GM19467 (cell line): ENCODE measurements at regions not wholly inside any gene's neighbourhood (a gene's known extent, or its start where the extent isn't known, plus 50 kb on each side); places are given as distances from the start of the nearest gene placed in this dataset.
"Not testable (repeated sequence)": the region's sequence is repeated elsewhere in the genome, so short reads cannot be mapped to it uniquely, and the experiment has no call there.

ENCODE experiments used
- ATAC-seq: cut with Tn5 transposase; IDR thresholded peaks from one replicate; pipeline ENCODE4 v1.9.1; 2021; ENCODE audit warnings: mild to moderate bottlenecking, moderate library complexity; ENCODE audit not compliant: unreplicated experiment

DNA sequence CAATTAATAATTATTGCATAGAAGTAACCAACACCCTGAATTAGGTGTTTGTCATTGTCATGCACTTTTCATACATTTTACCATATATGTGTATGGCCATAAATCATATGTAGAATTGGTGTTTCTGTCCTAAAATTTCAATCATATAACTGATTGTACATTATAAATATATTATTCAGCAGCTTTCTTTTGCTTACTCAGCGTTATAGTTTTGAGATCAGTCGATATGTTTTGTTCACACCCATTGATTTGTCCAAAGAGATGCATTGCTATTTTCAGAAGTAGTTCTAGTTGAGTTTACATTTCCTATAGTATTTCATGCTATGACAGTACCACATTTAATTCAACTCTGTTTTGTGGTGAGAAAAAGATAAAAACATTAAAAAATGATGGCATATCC, 50.5 kb upstream of the PARP4 start:
- ATAC-seq = no peak

- ATAC-seq = not testable (repeated sequence)
Measured at GRCh38 chr13:24563971-24564370, 51.4 kb upstream of the PARP4 start.

- ATAC-seq = no peak
Measured at GRCh38 chr13:24564881-24565280, 52.3 kb upstream of the PARP4 start.

DNA sequence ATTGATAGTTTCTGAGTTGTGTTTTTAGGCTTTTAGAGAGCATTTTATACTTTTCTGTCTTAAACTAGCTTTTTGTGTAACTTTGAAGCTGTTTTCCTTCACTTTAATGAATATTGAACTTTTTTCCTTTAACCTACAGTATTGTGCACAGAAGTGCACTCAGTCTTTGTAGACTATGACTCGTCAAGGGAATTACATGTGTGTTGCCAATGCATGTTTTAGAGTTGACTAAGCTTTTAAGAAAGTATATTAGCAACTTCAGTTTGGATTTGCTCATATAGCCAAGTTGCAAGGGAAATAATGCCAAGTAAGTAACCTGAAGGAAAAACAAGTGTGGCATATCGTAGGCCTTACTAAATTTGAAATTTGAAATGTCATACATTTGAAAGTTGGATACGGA, 55.0 kb upstream of the PARP4 start:
- ATAC-seq = not testable (repeated sequence)

- no peak for ATAC-seq
Measured at GRCh38 chr13:24574847-24575246, 62.3 kb upstream of the PARP4 start.

DNA sequence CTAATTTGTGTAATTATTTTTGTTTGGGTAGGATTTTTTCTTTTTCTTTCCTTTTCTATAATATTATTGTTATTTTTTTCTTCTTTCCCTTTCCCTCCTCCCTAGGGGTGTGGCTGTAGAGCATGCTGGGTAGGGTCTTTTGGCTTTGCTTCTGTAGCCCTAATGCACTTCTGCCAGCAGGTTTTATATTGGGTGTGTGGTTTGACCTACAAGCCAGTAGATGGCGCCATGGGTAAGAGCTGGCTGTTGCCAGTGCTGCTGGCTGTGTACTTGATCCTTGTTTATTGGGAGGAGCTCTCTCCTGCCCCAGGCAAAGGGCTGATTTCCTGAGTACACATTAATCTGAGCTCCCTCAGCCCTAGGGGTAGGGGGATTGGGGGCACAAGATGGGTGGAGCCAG, 67.7 kb upstream of the PARP4 start:
- ATAC-seq = not testable (repeated sequence)

DNA sequence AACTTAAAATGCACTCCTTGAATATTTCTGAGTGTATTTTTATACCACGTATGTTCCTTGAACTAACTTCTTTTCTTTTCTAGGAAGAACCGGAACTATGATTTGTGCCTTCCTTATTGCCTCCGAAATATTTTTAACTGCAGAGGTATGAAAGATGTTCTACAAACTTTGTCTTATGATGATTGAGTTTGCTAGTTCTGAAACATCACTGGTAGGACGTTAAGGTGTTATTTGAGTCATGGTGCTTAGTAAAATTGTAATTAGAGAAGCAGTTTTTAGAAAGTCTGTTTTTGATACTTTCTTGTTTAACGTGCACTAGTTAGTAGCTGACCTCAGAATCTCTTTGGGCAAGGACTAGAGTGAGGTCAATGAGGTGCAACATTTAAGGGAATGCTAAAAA, 69.0 kb upstream of the PARP4 start:
- not testable (repeated sequence) for ATAC-seq

- not testable (repeated sequence) for ATAC-seq
Measured at GRCh38 chr13:24591697-24592096, 79.1 kb upstream of the PARP4 start.

DNA sequence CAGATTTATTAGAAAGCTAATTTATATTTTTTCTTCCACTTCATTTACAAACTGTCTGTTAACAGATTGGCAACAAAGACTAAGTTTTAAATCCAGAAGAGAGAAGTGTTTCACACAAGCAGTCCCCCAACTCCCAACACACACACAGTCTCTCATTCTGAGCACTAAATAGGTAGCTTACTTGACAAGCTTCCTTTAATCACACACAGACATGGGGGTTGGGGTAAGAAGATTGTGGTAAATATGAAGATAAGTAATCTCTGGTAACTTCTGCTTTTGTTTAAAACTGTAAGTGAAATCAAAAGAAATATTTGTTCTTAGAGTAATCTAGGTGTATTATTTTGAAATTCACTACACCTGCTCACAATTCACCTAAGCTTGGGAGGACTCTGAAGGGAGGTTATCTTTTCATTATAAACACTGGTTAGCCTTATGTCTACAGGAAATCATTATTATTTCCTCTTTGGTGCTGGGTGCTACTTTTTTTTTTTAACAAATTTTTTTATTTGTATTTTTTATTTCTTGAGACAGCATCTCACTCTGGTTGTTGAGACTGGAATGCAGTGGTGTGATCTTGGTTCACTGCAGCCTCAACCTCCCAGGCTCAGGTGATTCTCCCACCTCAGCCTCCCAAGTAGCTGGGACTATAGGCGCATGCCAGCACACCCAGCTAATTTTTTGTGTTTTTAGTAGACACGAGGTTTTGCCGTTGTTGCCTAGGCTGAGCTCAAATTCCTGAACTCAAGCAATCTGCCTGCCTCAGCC, 82.1 kb upstream of the ATP12A start:
- not testable (repeated sequence) for ATAC-seq

GRCh38 chr13:24599019-24599791, 81.0 kb upstream of the ATP12A start:
- ATAC-seq = not testable (repeated sequence)

DNA sequence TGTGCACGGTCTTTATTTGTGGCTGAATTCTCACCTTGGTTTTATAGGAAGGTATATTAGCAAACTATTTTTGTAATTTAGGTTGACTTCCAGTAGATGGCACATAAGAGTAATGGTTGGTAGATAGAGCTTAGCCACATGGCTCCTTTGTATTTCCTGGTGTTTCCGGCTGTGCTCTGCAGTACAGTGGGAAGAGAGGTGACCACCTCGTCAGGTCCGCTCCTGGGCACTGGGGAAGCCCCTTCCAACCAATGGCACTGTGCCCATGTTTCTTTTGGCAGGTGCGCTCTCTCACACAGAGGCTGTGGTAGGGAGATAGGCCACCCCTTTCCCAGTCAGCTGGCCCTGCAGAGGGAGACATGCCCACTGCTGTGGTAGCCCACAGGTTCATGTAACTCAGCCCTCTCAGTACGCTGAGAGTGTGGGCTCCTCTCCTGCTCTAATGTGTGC, 74.3 kb upstream of the ATP12A start:
- ATAC-seq = no peak

- ATAC-seq = no peak
Measured at GRCh38 chr13:24606486-24607170, 73.6 kb upstream of the ATP12A start.

- ATAC-seq = no peak
Measured at GRCh38 chr13:24610956-24611355, 69.3 kb upstream of the ATP12A start.

DNA sequence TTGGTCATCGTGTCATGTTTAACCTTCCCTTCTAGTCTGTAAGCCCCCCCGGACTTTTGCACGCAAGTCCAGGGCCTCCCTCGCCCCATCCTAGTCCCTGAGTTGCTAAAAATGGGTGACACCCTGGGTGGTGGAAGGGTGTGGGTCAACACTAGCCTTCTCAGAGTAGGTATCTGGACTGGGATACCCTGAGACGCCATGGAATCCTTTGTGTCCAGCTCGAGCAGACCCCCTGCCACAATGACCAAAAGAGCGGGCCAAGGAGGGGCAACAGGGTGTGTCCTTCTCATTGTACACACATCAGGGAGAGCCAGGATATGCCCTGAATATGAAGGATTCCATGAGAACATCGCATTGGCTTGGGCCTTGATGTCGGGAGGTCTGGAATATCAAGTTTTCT, 67.5 kb upstream of the ATP12A start:
- ATAC-seq = no peak

DNA sequence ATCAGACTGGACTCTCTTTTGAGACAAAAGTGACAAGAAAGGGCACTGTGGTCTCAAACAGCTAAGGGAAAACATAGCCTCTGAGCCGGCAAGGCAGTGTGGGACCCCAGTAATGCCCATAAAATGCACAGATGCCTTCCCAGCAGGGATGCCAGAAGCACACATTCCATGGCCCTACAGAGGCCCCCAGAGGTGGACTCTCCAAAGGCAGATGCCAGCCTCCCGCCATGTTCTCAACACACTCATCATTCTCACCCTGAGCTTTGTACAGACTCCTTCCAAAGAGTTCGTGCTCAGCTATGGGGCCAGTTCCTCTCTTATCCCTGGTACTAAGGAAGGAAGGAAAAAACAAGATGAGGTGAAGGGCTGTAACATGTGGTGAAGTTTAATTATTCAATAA, 67.1 kb upstream of the ATP12A start:
- no peak for ATAC-seq

DNA sequence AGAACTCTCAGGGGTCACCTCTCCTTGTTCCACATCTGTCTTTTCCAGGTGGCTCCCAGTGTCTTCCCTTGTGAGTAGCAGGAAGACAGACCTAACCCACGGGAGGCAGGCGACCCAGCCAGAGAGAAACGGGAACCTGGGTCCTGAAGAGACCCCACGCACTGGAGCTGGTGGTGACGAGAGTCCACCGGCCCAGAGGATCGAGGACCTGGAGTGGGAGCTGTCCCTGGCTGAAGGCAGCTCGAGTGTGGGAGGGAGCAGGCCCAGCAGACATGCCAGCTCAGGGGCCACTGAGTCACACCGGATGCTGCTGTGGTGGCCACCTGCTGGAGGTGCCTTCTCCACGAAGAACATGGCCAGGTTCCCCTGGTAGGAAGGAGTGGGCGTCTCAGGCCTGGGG, 66.5 kb upstream of the ATP12A start:
- ATAC-seq = no peak

DNA sequence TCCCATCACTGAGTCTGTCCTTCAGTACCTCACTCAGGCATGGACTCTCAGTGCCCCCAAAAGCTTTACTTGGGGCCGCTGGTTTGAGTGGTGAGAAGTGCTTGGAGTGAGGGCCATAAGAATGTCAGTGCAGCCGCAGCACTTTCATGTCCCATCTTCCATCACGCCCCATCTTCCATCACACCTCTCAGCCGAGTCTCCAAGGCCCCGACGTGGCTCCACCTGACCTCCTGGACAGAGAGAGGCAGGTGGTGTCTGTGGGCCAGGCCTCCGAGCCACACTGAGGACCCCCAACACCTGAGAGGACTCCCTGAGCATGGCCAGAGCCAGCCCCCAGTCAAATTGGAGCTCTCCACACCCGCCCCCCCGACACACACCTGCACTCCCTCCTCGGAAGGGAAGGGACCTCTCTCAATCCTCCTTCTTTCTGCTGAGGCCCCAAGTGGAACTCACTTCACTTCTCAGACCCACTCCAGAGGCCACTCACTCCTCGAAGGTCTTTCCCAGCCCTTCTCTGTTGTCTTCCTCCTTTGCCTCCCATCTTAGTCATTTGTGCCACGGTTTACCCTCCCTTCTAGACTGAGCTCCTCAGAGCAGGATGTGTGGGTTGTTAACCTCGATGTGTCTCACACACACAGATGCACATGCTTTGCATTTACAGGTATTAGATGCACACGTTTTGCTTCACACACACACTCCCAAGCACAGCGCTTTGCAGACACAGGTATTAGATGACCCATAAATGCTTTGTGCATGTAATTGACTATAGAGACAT, 65.7 kb upstream of the ATP12A start:
- no peak for ATAC-seq

GRCh38 chr13:24615114-24615513, 65.1 kb upstream of the ATP12A start:
- ATAC-seq = no peak

GRCh38 chr13:24615911-24616472, 64.2 kb upstream of the ATP12A start:
- ATAC-seq = no peak

DNA sequence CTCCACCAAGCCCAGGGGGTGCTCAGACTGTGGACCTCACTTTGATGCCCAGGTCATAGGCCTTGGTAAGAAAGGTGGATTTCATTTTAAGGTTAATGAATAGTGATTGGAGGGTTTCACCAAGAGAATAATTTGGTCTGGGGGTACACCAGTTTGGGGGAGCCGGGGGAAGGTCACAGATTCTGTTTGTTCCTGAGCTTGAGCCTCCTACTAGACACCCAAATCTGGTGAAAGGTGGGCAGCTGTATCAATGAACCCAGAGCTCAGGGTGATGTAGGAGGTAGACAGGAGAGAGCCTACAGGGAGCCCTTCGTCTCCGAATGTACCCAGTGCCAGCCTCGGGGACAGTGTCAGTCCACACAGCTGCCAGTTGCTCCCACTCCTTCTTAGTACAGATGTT, 63.7 kb upstream of the ATP12A start:
- ATAC-seq = no peak
